ENCODE measurements at regions not wholly inside any gene's neighbourhood (a gene's known extent, or its start where the extent isn't known, plus 50 kb on each side); places are given as distances from the start of the nearest gene placed in this dataset.
"Not testable (repeated sequence)": the region's sequence is repeated elsewhere in the genome, so short reads cannot be mapped to it uniquely, and the experiment has no call there.

DNA sequence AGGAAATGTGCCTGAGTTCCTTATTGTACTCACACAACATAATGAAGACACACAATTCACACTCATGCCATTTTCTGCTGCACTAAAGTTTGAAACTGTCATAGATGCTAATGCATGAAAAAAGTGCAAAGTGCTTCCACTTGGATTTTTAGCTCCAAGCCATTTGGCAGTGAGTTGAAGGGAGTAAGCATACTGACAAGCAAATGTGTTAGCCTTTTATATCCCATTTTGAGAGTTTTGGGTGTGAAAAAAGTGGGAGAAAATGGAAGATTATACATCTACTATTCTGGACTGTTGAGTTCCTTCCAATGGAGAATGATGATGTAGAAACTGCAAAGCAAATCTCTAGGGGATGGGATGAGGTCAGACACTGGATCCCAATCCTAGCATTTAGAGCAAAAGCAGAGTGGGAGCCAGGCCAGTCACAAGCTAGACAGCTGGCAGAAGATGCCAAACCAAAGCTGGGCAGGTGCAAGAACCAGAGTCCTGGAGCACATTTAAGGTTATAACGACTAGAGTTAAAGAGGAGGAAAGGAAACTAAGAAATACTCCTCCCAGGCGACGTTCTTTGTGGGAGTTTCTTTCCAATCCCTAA, 216.8 kb downstream of the FBXO8 start:
- no peak for DNase-seq

DNA sequence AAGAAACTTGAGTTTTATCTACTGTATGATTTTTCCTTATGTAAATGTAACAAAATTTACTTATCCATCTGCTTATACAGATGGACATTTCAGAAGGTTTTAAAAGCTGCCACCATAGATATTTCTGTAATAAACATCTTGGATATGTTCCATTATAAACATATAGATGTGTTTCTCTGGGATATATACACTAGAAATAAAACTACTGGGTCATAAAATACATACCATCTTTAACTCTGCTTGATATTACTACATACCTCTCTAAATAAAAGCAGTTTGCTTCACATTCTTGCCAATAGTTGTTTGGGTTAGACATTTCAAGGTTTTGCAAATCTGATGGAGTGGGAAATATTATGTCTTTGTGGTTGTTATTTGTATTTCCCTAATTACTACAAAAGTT, 220.6 kb downstream of the FBXO8 start:
- DNase-seq: no peak

DNA sequence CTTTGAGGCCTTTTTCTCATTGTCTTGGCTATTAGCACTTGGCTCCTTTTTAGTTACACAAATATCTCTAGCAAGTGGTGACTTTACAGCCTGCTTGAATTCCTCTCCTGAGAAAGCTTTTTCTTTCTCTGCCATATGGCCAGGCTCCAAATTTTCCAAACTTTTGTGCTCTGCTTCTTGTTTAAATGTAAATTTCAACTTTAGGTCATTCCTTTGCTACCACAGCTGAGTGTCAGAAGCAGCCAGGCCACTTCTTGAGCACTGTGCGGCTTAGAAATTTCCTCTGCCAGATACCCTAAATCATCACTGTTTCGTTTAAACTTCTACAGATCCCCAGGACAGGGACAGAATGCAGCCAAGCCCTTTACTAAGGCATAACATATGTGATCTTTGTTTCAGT, 222.4 kb downstream of the FBXO8 start:
- DNase-seq: no peak

DNA sequence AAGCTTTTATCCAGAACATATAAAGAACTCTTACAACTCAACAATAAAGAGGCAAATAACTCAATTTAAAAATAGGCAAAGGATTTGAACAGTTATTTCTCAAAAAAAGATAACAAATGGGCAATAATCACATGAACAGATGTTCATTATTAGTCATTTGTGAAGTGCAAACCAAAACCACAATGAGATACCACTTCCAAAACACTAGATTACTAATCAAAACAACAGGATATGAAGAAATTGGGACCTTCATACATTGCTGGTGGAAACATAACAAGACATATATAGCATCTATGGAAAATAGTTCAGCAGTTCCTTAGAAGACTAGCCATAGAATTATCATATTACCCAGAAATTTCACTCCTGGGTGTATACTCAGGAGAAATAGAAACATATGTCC, 224.6 kb downstream of the FBXO8 start:
- no peak for DNase-seq

DNA sequence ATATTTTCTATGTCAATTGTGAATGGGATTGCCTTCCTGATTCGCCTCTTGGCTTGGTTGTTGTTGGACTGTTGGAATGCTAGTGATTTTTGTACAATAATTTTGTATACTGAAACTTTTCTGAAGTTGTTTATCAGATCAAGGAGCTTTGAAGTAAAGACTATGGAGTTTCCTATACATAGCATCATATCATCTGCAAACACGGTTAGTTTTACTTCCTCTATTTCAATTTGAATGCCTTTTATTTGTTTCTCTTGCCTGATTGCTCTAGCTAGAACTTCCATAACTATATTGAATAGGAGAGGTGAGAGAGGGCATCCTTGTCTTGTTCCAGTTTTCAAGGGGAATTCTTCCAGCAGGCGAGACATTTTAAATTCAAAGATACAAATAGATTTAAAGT, 226.5 kb downstream of the FBXO8 start:
- no peak for DNase-seq

DNA sequence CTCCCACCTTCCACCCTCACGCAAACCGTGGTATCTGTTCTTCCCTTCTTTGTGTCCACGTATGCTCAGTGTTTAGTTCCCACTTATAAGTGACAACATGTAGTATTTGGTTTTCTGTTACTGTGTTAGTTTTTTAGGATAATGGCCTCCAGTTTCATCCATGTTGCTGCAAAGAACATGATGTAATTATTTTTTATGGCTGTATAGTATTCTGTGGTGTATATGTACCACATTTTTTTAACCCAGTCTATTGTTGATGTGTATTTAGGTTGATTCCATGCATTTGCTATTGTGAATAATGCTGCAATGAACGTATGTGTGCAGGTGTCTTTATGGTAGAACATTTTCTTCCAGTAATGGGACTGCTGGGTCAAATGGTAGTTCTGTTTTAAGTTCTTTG, 228.1 kb downstream of the FBXO8 start:
- no peak for DNase-seq

DNA sequence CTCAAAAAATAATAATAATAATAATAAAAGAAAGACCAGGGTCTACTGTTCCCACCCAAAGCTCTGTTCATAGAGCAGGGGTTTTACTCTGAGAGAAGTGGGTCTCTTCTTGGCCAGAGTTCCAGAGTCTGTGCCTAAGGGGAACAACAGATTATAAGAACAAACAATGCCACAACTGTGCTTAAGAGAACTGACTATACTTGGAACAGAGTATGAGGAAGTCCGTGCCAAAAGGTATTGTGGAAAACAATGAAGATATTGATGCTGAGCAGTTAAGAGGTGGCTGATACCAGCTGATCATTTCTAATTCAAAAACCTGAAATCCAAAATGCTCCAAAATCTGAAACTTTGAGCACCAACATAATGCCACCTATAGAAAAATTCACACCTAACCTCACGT, 229.6 kb downstream of the FBXO8 start:
- DNase-seq: no peak

DNA sequence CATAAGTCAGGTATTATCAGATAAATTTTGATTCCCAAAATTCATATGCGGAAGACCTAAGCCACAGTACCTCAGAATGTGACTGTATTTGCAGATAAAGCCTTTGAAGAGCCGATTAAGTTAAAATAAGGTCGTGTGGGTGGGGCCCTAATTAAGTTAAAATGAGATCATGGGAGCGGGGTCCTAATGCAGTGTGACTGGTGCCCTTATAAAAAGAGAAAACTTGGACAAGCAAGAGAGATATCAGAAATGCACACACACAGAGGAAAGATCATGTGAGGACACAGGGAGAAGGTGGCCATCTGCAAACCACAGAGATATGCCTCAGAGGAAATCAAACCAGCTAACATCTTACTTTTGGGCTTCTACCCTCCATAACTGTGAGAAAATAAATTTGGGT, 236.1 kb downstream of the FBXO8 start:
- DNase-seq: no peak

DNA sequence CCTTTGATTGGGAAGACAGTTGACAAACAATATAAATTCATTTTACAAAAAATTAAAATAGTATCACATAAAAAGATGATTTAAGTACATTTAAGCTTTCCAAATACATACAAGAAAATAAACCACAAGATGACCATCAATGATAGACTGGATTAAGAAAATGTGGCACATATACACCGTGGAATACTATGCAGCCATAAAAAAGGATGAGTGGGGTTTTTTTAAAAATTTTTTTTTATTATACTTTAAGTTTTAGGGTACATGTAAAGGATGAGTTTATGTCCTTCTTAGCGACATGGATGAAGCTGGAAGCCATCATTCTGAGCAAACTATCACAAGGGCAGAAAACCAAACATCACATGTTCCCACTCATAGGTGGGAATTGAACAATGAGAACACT, 237.6 kb downstream of the FBXO8 start:
- DNase-seq: not testable (repeated sequence)

DNA sequence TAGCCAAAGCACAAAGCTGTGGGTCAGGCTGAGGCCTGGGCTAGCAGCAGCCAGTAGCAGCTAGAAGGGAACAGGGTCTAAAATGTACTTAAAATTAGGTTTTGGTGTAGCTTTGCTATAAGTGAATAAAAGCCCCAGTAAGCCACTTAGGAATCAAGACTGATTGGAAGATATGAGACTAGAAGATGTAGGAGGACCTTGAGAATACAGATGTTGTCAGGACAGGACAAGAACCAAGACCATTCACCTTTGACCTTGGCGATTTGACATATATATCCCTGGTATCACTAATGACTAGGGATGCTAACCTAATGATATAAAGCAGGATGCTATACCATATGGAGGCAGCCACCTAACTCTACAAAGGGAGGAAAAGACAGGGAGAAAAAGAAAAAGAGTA, 238.1 kb downstream of the FBXO8 start:
- no peak for DNase-seq

DNA sequence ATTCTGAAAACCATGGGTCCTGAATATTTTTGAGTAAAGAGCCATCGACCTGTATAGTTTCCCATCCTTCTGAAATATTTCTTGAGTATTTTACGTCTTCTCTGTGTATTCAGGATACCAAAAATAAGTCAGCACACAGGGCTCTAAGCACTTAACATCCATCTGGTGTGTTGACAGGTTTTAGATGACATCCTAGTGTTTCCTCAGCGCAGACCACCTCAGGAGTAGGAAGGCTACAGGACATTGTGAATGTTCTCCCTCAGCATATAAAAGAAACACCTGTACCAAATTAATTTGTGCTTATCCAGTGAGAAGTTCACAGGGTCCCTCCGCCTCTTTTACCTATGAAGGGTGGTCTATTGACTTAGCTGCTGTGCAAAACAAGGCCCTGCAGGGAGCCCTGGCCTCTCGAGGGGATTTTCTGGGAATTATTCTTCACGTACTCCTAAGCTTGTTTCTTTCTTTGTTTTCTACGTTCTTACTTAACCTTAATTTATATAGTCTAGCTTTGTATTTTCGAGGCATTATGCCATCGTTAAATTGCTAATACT, 241.8 kb downstream of the FBXO8 start:
- DNase-seq: peak; percentile 5 to 70

DNA sequence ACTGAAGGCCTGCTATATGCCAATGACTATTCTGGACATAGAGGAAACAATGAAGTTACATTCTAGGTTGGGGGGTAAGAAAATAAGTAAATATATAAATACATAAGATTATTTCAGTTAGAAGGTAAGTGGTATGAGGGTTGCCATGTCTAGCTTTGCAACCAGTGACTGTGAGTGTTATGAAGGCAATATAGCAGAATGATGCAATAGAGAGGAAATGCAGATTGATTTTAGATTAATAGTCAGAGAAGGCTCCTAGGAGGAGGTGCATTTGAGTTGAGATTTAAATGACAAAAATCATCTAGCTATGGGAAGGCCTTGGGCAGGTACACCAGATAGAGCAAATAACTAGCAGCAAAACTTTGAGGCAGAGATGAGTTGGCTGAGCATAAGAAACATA, 243.2 kb downstream of the FBXO8 start:
- DNase-seq: no peak

DNA sequence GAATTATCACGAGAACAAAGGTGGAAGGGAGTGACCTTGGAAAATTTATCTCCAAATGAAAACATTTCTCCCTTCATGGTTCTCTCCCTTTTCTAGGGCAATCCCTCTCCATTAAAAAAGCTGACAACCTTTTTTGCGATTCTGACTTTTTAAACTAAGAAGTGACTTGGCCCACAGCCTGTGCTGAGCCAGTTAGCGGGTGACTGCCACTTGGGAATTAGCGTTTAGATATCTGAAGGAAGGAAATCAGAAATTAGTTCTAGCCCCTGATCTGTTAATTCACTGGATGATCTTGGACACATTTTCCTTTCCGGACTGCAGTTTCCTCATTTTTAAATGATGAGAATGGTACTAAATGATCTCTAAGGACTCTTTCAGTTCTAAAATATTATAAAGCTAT, 245.0 kb downstream of the FBXO8 start:
- no peak for DNase-seq

DNA sequence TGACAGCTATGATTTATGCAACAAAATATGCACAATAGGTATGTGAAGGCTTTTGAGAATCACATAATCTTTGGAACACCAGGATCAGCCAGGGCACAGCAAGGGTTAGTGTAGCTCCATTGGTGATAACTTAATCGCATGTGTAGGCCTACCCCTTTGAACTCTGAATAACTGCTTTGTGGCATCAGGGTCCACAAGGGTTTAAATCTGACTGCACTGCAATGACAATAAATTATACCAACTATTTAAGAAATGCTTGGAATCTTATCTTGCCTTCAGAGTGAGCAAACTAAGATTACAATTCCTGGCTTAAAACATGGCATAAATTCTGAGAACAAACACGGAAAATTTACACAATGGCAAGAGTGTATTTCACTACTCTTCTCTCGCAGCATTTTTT, 245.8 kb downstream of the FBXO8 start:
- DNase-seq: no peak

DNA sequence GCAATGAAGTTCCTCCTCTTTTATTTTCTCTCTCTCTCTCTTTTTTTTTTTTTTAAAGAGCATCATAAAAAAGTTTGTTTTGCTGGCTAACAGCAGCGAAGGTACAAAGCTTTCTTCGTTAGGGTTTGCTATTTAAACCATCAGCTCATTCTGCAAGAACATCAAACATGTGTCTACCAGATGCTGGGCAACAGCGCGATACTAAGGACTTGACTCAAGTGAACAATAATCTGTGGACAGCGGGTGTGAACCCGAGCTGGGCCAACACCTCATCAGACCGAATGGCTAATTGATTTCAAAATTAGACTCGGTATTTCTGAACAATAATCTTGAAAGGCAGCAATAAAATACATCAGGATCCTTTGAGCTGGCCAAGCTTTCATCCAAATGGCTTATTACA, 246.4 kb downstream of the FBXO8 start:
- DNase-seq: peak in 1 of 2 experiments; percentile 17

DNA sequence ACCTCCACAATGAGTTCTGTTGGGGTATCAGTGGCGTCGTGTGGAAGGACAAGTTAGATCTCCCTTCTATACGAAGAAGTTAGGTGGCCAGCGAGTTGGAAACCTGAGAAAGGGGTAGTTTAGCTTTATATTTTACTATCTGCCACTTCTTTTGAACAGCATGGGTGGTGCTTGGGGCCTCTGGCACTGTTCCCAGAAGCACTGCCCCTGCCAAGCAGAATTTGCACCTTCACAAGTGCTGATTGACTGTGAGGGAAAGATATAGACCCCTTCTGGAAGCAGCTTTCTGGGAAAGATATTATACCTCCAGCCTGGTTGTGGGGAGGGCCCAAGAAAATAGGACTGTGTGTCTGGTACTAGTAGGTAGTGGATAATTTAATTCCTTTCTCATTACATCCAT, 246.9 kb downstream of the FBXO8 start:
- DNase-seq: peak; percentile 34 to 68

DNA sequence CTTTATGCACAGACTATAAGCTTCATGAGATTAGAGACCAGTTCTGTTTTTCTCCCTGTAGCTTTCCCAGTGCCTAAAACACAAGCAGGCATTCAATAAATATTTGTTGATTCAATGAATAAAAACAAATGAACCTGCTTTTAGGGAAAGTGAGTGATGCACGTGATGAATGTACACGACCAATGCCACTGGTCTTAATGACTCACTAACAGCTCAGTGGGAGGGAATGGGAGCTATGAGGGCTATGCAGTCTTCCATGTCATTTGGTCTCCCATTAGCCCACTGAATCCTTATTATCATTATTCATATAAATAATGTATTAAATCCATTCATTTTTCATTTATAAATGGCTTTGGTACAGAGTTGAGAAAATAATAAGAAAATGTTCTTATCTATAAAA, 247.4 kb downstream of the FBXO8 start:
- peak; percentile 53 to 71 for DNase-seq

DNA sequence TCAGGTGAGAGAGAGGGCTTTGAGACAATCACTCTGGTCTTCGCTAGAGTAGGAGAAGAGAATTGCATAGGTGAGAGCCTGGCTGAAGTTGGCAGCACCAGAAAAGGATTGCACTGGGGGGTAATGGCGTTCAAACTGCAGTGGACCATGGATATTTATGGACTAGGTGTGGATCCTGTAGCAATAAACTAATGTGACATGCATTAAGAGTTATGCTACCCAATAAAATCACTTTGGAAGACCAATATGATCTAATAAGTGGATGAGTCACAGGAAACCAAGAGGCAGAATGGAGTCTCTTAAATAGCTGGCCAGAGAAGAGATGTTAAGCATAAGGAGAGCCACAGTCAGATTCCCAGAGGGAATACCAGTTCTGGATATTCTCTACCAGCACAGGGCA, 259.8 kb downstream of the FBXO8 start:
- DNase-seq: no peak

DNA sequence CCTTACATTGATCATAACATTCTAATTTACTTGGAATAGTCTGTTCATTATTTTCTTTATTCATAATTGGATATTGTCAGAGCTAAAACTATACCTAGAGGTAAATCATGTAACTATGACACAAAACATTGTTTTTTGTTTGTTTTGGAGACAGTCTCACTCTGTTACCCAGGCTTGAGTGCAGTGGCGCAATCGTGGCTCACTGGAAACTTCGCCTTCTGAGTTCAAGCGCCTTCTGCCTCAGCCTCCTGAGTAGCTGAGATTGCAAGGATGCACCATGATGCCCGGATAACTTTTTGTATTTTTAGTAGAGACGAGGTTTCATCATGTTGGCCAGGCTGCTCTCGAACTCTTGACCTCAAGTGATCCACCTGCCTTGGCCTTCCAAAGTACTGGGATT, 265.2 kb downstream of the FBXO8 start:
- no peak for DNase-seq

DNA sequence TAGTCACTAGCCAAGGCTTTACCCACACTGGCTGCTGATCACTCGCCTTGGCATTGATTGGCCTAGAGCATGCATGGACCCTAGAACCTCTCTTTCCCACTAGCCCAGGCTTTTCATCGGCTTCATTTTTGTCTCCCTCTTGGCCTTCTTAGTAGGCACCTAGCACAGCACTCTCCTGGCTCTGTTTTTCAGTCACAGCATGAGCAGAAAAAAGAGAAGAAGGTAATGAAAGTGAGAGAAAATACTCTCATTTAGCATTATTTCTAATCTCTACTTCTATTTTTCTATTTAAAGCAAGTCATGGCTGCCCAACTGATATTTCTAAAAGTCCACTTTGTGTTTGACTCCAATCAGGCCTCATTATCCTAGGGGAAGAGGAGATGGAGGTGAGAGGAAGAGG, 267.2 kb downstream of the FBXO8 start:
- DNase-seq: no peak

DNA sequence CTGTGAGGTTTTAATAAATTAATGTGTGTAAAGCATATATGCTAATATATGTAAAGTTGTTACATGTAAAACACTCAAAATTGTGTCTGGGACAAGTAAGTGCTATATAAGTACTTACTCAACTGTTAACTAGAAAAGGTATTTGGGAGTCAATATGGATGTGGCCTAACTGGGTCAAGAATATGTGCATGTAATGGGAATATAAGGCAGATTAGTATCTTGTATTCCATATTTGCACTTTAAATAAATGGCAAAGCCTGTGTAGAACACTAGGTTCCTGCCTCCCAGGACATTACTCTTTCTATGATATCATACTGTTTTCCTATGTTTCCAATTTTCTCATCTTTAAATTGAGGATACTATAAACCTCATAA, 270.6 kb downstream of the FBXO8 start:
- DNase-seq: no peak

DNA sequence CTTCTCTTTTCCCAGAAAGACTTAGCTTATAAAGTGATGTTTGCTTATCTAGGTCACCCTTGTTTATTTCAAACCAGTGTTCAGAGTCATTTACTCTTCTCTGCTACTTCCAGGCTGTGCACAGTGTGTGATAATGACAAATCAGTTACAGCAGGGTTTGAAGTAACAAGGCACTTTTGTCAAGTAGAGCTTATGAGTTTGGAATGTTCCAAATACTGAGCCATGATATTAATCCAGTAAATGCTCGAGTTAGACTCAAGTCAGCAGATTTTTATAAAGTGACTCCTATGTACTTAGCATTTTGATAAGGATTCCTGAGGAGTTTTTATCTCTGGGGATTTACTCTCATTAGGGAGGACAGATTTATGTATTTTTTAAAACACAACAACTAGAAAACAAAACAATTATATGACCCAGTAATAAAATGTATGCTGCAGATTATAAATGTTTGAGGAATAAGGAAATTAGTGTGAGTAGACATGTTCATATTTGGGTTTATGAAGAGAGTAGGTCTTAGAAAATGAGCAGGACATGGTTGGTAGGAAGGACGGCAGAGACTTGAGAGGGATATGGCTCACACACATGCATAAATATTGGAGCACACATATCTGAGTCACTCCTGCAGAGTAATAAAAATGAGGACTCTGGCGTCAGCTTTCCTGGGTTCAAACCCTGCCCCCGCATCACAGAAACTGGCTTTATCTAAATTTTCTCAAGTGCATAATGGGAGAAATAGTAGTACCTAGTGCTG, 271.2 kb downstream of the FBXO8 start:
- no peak for DNase-seq

DNA sequence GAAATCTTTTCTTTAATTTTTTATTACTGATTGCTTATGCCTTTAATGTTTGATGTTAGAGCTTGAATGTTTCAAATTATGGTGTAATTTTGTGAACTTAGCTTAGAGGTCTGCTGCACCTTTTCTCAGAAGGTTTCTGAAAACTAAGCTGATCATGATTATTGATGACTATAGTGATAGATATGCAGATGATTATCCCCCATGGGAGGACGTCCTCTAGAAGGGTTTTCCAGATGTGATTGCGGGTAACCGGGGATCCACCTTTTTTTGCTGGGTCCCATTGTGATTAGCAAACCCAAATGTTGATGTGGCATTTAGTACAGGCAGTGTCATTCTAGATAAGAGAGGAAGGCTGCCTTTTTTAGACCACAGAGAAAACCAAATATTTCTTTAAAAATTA, 272.9 kb downstream of the FBXO8 start:
- DNase-seq: no peak

DNA sequence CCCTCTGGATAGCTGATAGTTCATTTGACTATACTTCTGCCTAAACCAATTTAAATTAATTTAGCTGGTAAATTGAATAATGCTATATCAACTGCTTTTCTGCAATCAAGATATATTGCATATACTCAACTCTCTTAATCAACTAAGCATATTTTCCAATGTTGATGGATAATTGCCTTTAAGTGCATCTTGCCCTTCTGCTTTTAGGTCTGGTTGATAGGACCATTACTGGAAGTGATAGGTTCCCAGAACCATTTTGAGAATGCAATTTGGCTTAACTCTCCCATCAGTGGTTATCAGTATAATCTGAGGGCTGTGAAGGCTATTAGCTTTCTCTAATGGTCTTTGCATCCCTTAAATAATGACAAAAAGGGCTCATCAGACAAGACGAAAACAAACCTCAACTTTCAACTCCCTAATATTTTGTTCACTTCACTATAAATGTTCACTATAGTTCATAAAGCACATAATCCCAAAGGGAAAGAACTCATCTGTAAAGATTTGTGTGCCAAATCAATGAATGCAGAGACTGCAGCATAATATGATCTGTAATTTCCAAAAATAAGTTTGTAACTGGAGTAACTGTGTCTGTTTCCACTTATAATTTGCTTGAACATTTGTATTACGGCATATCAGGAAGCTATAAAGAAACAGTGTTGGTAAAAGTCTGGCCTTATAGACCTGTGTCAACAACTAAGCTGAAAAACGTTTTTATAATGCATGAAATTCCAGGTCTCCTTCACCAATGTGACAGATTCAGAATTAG, 273.6 kb downstream of the FBXO8 start:
- DNase-seq: no peak

All from NCI-H2081 (cell line).